Heart right ventricle (tissue), 16 donors: ENCODE measurements at regions not wholly inside any gene's neighbourhood (a gene's known extent, or its start where the extent isn't known, plus 50 kb on each side); places are given as distances from the start of the nearest gene placed in this dataset.

Experiments
- ATAC-seq, 8 donors: fragments of 200-7000 bp; cut with Tn5 transposase; one replicate each; pipeline ENCODE4 v1.9.1; 2020; ENCODE audit warnings: mild to moderate bottlenecking in 8 of 8, moderate library complexity in 8 of 8, moderate number of reproducible peaks in 1 of 8
- DNase-seq, 2 donors: peaks; one replicate each; pipeline ENCODE4 v3.0.0-alpha.2; 2020
- H3K27ac ChIP-seq, 10 donors: fragments of 200-600 bp; sonication (generic) in 2 of 10; one replicate each; pipeline versions ENCODE4 v1.5.0 to v1.8.0; 2020 to 2022; ENCODE audit warnings: mild to moderate bottlenecking in 3 of 10
- H3K27me3 ChIP-seq, 7 donors: fragments of 200-600 bp; one replicate each; pipeline ENCODE4 v1.8.0; 2021 to 2022; ENCODE audit warnings: mild to moderate bottlenecking in 2 of 7
- H3K36me3 ChIP-seq, 9 donors: fragments of 200-600 bp; sonication (generic) in 1 of 9; one replicate each; pipeline versions ENCODE4 v1.5.0 to v1.8.0; 2020 to 2022; ENCODE audit warnings: mild to moderate bottlenecking in 2 of 9
- H3K4me1 ChIP-seq, 9 donors: fragments of 200-600 bp; sonication (generic) in 1 of 9; one replicate each; pipeline versions ENCODE4 v1.5.0 to v1.8.0; 2020 to 2022; ENCODE audit warnings: mild to moderate bottlenecking in 4 of 9
- H3K4me3 ChIP-seq, 10 donors: fragments of 200-600 bp; sonication (generic) in 2 of 10; one replicate each; pipeline versions ENCODE4 v1.5.0 to v1.8.0; 2020 to 2022; ENCODE audit warnings: mild to moderate bottlenecking in 7 of 10, moderate library complexity in 2 of 10
- H3K9me3 ChIP-seq, 11 donors: fragments of 200-600 bp in 10 of 11; sonication (generic) in 2 of 11; one replicate each; pipeline versions ENCODE4 v1.5.0 to v1.8.0; 2013 to 2022; ENCODE audit warnings: mild to moderate bottlenecking in 2 of 11, control low read depth in 1 of 11, moderate library complexity in 1 of 11
- CTCF ChIP-seq, 9 donors: fragments of 200-600 bp; sonication (generic) in 2 of 9; IDR thresholded peaks; one replicate each; pipeline versions ENCODE4 v1.5.0 to v1.8.0; 2021 to 2022; ENCODE audit warnings: antibody characterized with exemption in 9 of 9, mild to moderate bottlenecking in 5 of 9, moderate library complexity in 1 of 9
- WGBS, 2 donors: extraction: QIAGEN DNeasy Blood & Tissue Kit; methylation state at CpG; one replicate each; pipeline ENCODE4 v1.1.7; 2013; ENCODE audit warnings: inconsistent platforms in 1 of 2; 5-methylcytosine and 5-hydroxymethylcytosine counted together
- intact Hi-C, 10 donors: fragments of 100-400 bp; cut with DNase I; formaldehyde crosslinking; loops; one replicate each; pipeline versions ENCODE4 v1.11.1 to v1.14.2; 2022
- donor health status: Arrhythmogenic right ventricular cardiomyopathy.
- donor health status: ischemic (EF 13 %, LVEDD 7.1; RV severe dilation, severe dysfunction).
- donor health status: healthy with polysubstance abuse.
- donor health status: DM: no; HTN: yes; CAD: no.
- donor health status: DM: no; HTN: no; CAD: no.
- donor health status: ischemic (EF 25% LVEDD 6.9; RV normal size, moderate dysfunction).
- donor health status: ischemic (EF 25% LVEDD 5.7; RV mildly dilated, moderate dysfunction).
- donor health status: healthy.
- donor health status: DM: yes; HTN: yes; CAD: no.
- donor health status: Ischemic cardiomyopathy.
- donor health status: ischemic (EF 35%, LVEDD 5.7; RV mildly dilated, moderate dysfunction).
- donor health status: nonischemic (EF 11% LVEDD 7.7; RV severe dilation, severe dysfunction).
- donor health status: DM: yes; HTN: yes; CAD: no.
- donor health status: PGD.
- donor health status: ischemic (EF 29% LVEDD 5.4; RV normal size, mild dysfunction).
- donor health status: nonischemic (EF 23%, LVEDD 6.1; RV moderate dilation, normal function).

GRCh38 chr5:69042500-69042899 lies 51.3 kb upstream of the SLC30A5 start:
- WGBS, 2 donors, result 47 to 48% methylated on average over 2 of the region's 2 CpGs
- H3K4me3 ChIP-seq, result peak overlapping the region in 1 of 10 donors; percentile 59
- no peaks in the 10 kb centered on the region for H3K36me3 ChIP-seq
- intact Hi-C loops, result loop anchor here in 9 of 10 donors (2.0 to 10.0 kb wide), 12 partner anchors 50 to 326 kb away; partner anchors contain the start of genes CCDC125 (in 5 of the 9), SLC30A5 (in 4 of the 9), AK6 (in 1 of the 9) and RAD17 (in 1 of the 9)
- TF ChIP-seq CTCF (IDR thresholded peaks at IDR 0.05), result no peak
- DNase-seq (no peak), ATAC-seq (peak in 5 of 8 donors; percentile 3 to 35 (median 22))
- no peaks in the 10 kb centered on the region for H3K27me3 ChIP-seq
- H3K9me3 ChIP-seq, result no peaks in the 10 kb centered on the region
- peak overlapping the region in 5 of 10 donors; percentile 51 to 85 (median 82) for H3K27ac ChIP-seq
- peaks cover 0 to 6% (median 0%) of the 10 kb centered on the region in 9 donors for H3K4me1 ChIP-seq

GRCh38 chr5:69042915-69043654 lies 50.7 kb upstream of the SLC30A5 start:
- Histone ChIP-seq H3K9me3 (no peaks in the 10 kb centered on the region), H3K36me3 (no peaks in the 10 kb centered on the region), H3K4me1 (peaks cover 0 to 6% (median 0%) of the 10 kb centered on the region in 9 donors), H3K27me3 (no peaks in the 10 kb centered on the region), H3K4me3 (peak overlapping the region; percentile 1 to 64 (median 52)), H3K27ac (peak overlapping the region; percentile 7 to 85 (median 78))
- WGBS, 2 donors, result 10 to 11% methylated on average over 19 of the region's 19 CpGs
- peak; percentile 81 to 91 (median 87) for TF ChIP-seq CTCF (IDR thresholded peaks at IDR 0.05)
- DNase-seq (peak; percentile 18 to 87), ATAC-seq (peak; percentile 88 to 98 (median 95))
- intact Hi-C loops, result loop anchor here in 9 of 10 donors (2.0 to 10.0 kb wide), 12 partner anchors 49 to 326 kb away; partner anchors contain the start of genes CCDC125 (in 5 of the 9), SLC30A5 (in 4 of the 9), AK6 (in 1 of the 9) and RAD17 (in 1 of the 9)

- Histone ChIP-seq H3K36me3 (no peaks in the 10 kb centered on the region), H3K9me3 (no peaks in the 10 kb centered on the region), H3K27me3 (no peaks in the 10 kb centered on the region), H3K4me1 (peaks cover 0 to 6% (median 0%) of the 10 kb centered on the region in 9 donors), H3K4me3 (peak overlapping the region; percentile 1 to 64 (median 52)), H3K27ac (peak overlapping the region in 7 of 10 donors; percentile 46 to 83 (median 81))
- WGBS, 2 donors, result 68 to 80% methylated on average over 2 of the region's 2 CpGs
- ATAC-seq (no peak), DNase-seq (no peak)
- intact Hi-C loops, result loop anchor here in 9 of 10 donors (2.0 to 10.0 kb wide), 12 partner anchors 49 to 325 kb away; partner anchors contain the start of genes CCDC125 (in 5 of the 9), SLC30A5 (in 4 of the 9), AK6 (in 1 of the 9) and RAD17 (in 1 of the 9)
- no peak for TF ChIP-seq CTCF (IDR thresholded peaks at IDR 0.05)
These were observed 50.2 kb upstream of the SLC30A5 start for GRCh38 chr5:69043655-69043996.
